ENCODE measurements at regions not wholly inside any gene's neighbourhood (a gene's known extent, or its start where the extent isn't known, plus 50 kb on each side); places are given as distances from the start of the nearest gene placed in this dataset.

- no peak for TF ChIP-seq CTCF (IDR thresholded peaks at IDR 0.05; ENCODE audit: insufficient read depth, low read depth, low read length)
- TF ChIP-seq EZH2 (IDR thresholded peaks at IDR 0.05; ENCODE audit: insufficient read depth, low read length) = no peak
Observed at GRCh38 chr13:85142351-85142927, 656.8 kb downstream of the SLITRK6 start.

All from astrocyte (in vitro differentiated cells and primary cell).